ENCODE measurements at regions not wholly inside any gene's neighbourhood (a gene's known extent, or its start where the extent isn't known, plus 50 kb on each side); places are given as distances from the start of the nearest gene placed in this dataset.

- no peaks in the 10 kb centered on the region for H3K36me3 ChIP-seq (ENCODE audit: control insufficient read depth, insufficient read depth, low read length)
- DNase-seq: no peak
- H3K27ac ChIP-seq (ENCODE audit: insufficient read depth, low read length, poor library complexity, severe bottlenecking): no peak overlapping the region
- no peaks in the 10 kb centered on the region for H3K9me3 ChIP-seq (ENCODE audit: control insufficient read depth, low read length)
- H3K4me3 ChIP-seq (ENCODE audit: insufficient read depth, low read depth, low read length, poor library complexity, severe bottlenecking): no peak overlapping the region
- H3K4me1 ChIP-seq (ENCODE audit: control insufficient read depth, insufficient read depth, low read length, poor library complexity, severe bottlenecking): no peaks in the 10 kb centered on the region
- no peaks in the 10 kb centered on the region for H3K27me3 ChIP-seq (replicated peaks; ENCODE audit: control insufficient read depth, insufficient read depth, low read length, poor library complexity, severe bottlenecking)
Measured at GRCh38 chr20:52614051-52614863, 357.9 kb upstream of the TSHZ2 start.

GRCh38 chr20:52612046-52612632 is 360.0 kb upstream of the TSHZ2 start:
- no peaks in the 10 kb centered on the region for H3K4me1 ChIP-seq (ENCODE audit: control insufficient read depth, insufficient read depth, low read length, poor library complexity, severe bottlenecking)
- H3K9me3 ChIP-seq (ENCODE audit: control insufficient read depth, low read length): no peaks in the 10 kb centered on the region
- DNase-seq: no peak
- no peaks in the 10 kb centered on the region for H3K27me3 ChIP-seq (replicated peaks; ENCODE audit: control insufficient read depth, insufficient read depth, low read length, poor library complexity, severe bottlenecking)
- no peak overlapping the region for H3K4me3 ChIP-seq (ENCODE audit: insufficient read depth, low read depth, low read length, poor library complexity, severe bottlenecking)
- no peak overlapping the region for H3K27ac ChIP-seq (ENCODE audit: insufficient read depth, low read length, poor library complexity, severe bottlenecking)
- no peaks in the 10 kb centered on the region for H3K36me3 ChIP-seq (ENCODE audit: control insufficient read depth, insufficient read depth, low read length)

GRCh38 chr20:52610749-52611148 is 361.4 kb upstream of the TSHZ2 start:
- Histone ChIP-seq H3K4me1 (ENCODE audit: control insufficient read depth, insufficient read depth, low read length, poor library complexity, severe bottlenecking) (no peaks in the 10 kb centered on the region), H3K27ac (ENCODE audit: insufficient read depth, low read length, poor library complexity, severe bottlenecking) (no peak overlapping the region), H3K27me3 (replicated peaks; ENCODE audit: control insufficient read depth, insufficient read depth, low read length, poor library complexity, severe bottlenecking) (no peaks in the 10 kb centered on the region), H3K36me3 (ENCODE audit: control insufficient read depth, insufficient read depth, low read length) (no peaks in the 10 kb centered on the region), H3K4me3 (ENCODE audit: insufficient read depth, low read depth, low read length, poor library complexity, severe bottlenecking) (no peak overlapping the region), H3K9me3 (ENCODE audit: control insufficient read depth, low read length) (no peaks in the 10 kb centered on the region)
- no peak for DNase-seq

GRCh38 chr20:52601295-52601971 is 370.7 kb upstream of the TSHZ2 start:
- Histone ChIP-seq H3K4me3 (ENCODE audit: insufficient read depth, low read depth, low read length, poor library complexity, severe bottlenecking) (no peak overlapping the region), H3K27me3 (replicated peaks; ENCODE audit: control insufficient read depth, insufficient read depth, low read length, poor library complexity, severe bottlenecking) (no peaks in the 10 kb centered on the region), H3K4me1 (ENCODE audit: control insufficient read depth, insufficient read depth, low read length, poor library complexity, severe bottlenecking) (no peaks in the 10 kb centered on the region), H3K9me3 (ENCODE audit: control insufficient read depth, low read length) (no peaks in the 10 kb centered on the region), H3K36me3 (ENCODE audit: control insufficient read depth, insufficient read depth, low read length) (no peaks in the 10 kb centered on the region), H3K27ac (ENCODE audit: insufficient read depth, low read length, poor library complexity, severe bottlenecking) (no peak overlapping the region)
- no peak for DNase-seq

- H3K4me3 ChIP-seq (ENCODE audit: insufficient read depth, low read depth, low read length, poor library complexity, severe bottlenecking): no peak overlapping the region
- H3K27ac ChIP-seq (ENCODE audit: insufficient read depth, low read length, poor library complexity, severe bottlenecking): no peak overlapping the region
- H3K27me3 ChIP-seq (replicated peaks; ENCODE audit: control insufficient read depth, insufficient read depth, low read length, poor library complexity, severe bottlenecking): no peaks in the 10 kb centered on the region
- H3K9me3 ChIP-seq (ENCODE audit: control insufficient read depth, low read length): no peaks in the 10 kb centered on the region
- H3K4me1 ChIP-seq (ENCODE audit: control insufficient read depth, insufficient read depth, low read length, poor library complexity, severe bottlenecking): no peaks in the 10 kb centered on the region
- no peaks in the 10 kb centered on the region for H3K36me3 ChIP-seq (ENCODE audit: control insufficient read depth, insufficient read depth, low read length)
- no peak for DNase-seq
Measured at GRCh38 chr20:52596256-52596655, 375.9 kb upstream of the TSHZ2 start.

- DNase-seq: no peak
- H3K4me1 ChIP-seq (ENCODE audit: control insufficient read depth, insufficient read depth, low read length, poor library complexity, severe bottlenecking): no peaks in the 10 kb centered on the region
- H3K27me3 ChIP-seq (replicated peaks; ENCODE audit: control insufficient read depth, insufficient read depth, low read length, poor library complexity, severe bottlenecking): no peaks in the 10 kb centered on the region
- H3K9me3 ChIP-seq (ENCODE audit: control insufficient read depth, low read length): no peaks in the 10 kb centered on the region
- H3K27ac ChIP-seq (ENCODE audit: insufficient read depth, low read length, poor library complexity, severe bottlenecking): no peak overlapping the region
- H3K4me3 ChIP-seq (ENCODE audit: insufficient read depth, low read depth, low read length, poor library complexity, severe bottlenecking): no peak overlapping the region
- H3K36me3 ChIP-seq (ENCODE audit: control insufficient read depth, insufficient read depth, low read length): no peaks in the 10 kb centered on the region
Measured at GRCh38 chr20:52595518-52595917, 376.6 kb upstream of the TSHZ2 start.

- Histone ChIP-seq H3K9me3 (ENCODE audit: control insufficient read depth, low read length) (no peaks in the 10 kb centered on the region), H3K27ac (ENCODE audit: insufficient read depth, low read length, poor library complexity, severe bottlenecking) (no peak overlapping the region), H3K36me3 (ENCODE audit: control insufficient read depth, insufficient read depth, low read length) (no peaks in the 10 kb centered on the region), H3K4me1 (ENCODE audit: control insufficient read depth, insufficient read depth, low read length, poor library complexity, severe bottlenecking) (no peaks in the 10 kb centered on the region), H3K27me3 (replicated peaks; ENCODE audit: control insufficient read depth, insufficient read depth, low read length, poor library complexity, severe bottlenecking) (no peaks in the 10 kb centered on the region), H3K4me3 (ENCODE audit: insufficient read depth, low read depth, low read length, poor library complexity, severe bottlenecking) (no peak overlapping the region)
- no peak for DNase-seq
Measured at GRCh38 chr20:52593654-52594053, 378.5 kb upstream of the TSHZ2 start.

GRCh38 chr20:52592567-52592966 is 379.6 kb upstream of the TSHZ2 start:
- no peaks in the 10 kb centered on the region for H3K9me3 ChIP-seq (ENCODE audit: control insufficient read depth, low read length)
- H3K36me3 ChIP-seq (ENCODE audit: control insufficient read depth, insufficient read depth, low read length): no peaks in the 10 kb centered on the region
- H3K4me1 ChIP-seq (ENCODE audit: control insufficient read depth, insufficient read depth, low read length, poor library complexity, severe bottlenecking): no peaks in the 10 kb centered on the region
- H3K4me3 ChIP-seq (ENCODE audit: insufficient read depth, low read depth, low read length, poor library complexity, severe bottlenecking): no peak overlapping the region
- no peak for DNase-seq
- H3K27ac ChIP-seq (ENCODE audit: insufficient read depth, low read length, poor library complexity, severe bottlenecking): no peak overlapping the region
- no peaks in the 10 kb centered on the region for H3K27me3 ChIP-seq (replicated peaks; ENCODE audit: control insufficient read depth, insufficient read depth, low read length, poor library complexity, severe bottlenecking)

GRCh38 chr20:52590100-52590499 is 382.1 kb upstream of the TSHZ2 start:
- DNase-seq: no peak
- no peaks in the 10 kb centered on the region for H3K27me3 ChIP-seq (replicated peaks; ENCODE audit: control insufficient read depth, insufficient read depth, low read length, poor library complexity, severe bottlenecking)
- no peak overlapping the region for H3K4me3 ChIP-seq (ENCODE audit: insufficient read depth, low read depth, low read length, poor library complexity, severe bottlenecking)

GRCh38 chr20:52589251-52589812 is 382.8 kb upstream of the TSHZ2 start:
- H3K4me3 ChIP-seq (ENCODE audit: insufficient read depth, low read depth, low read length, poor library complexity, severe bottlenecking): no peak overlapping the region
- no peak overlapping the region for H3K27ac ChIP-seq (ENCODE audit: insufficient read depth, low read length, poor library complexity, severe bottlenecking)
- H3K9me3 ChIP-seq (ENCODE audit: control insufficient read depth, low read length): no peaks in the 10 kb centered on the region
- no peaks in the 10 kb centered on the region for H3K4me1 ChIP-seq (ENCODE audit: control insufficient read depth, insufficient read depth, low read length, poor library complexity, severe bottlenecking)
- no peaks in the 10 kb centered on the region for H3K36me3 ChIP-seq (ENCODE audit: control insufficient read depth, insufficient read depth, low read length)
- DNase-seq: no peak
- H3K27me3 ChIP-seq (replicated peaks; ENCODE audit: control insufficient read depth, insufficient read depth, low read length, poor library complexity, severe bottlenecking): no peaks in the 10 kb centered on the region

More at GRCh38 chr20:52590100-52590499, 382.1 kb upstream of the TSHZ2 start:
- Histone ChIP-seq H3K9me3 (ENCODE audit: control insufficient read depth, low read length) (no peaks in the 10 kb centered on the region), H3K27ac (ENCODE audit: insufficient read depth, low read length, poor library complexity, severe bottlenecking) (no peak overlapping the region), H3K4me1 (ENCODE audit: control insufficient read depth, insufficient read depth, low read length, poor library complexity, severe bottlenecking) (no peaks in the 10 kb centered on the region), H3K36me3 (ENCODE audit: control insufficient read depth, insufficient read depth, low read length) (no peaks in the 10 kb centered on the region)
